ENCODE measurements at regions not wholly inside any gene's neighbourhood (a gene's known extent, or its start where the extent isn't known, plus 50 kb on each side); places are given as distances from the start of the nearest gene placed in this dataset.

DNA sequence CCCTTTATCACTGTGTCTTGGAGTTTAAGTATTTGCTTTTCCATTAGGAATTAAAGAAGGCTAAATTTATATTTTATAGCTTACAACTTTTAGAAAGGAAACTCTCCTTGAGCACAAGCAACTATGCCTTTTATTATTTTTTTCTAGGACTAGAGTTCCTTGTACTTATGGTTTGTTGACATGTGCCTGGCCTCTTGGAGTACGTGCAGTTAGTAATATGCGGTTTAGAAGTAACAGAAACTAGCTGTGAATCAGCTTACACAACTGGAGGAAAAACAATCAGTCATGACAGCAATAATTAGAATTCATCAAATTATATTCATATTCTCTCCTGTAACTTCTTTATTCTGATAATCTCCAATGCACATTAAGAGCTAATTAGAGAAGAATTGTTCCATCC lies 428.7 kb downstream of the AEBP2 start:
- DNase-seq (ENCODE audit: low read depth in 2 of 2) = no peak

DNA sequence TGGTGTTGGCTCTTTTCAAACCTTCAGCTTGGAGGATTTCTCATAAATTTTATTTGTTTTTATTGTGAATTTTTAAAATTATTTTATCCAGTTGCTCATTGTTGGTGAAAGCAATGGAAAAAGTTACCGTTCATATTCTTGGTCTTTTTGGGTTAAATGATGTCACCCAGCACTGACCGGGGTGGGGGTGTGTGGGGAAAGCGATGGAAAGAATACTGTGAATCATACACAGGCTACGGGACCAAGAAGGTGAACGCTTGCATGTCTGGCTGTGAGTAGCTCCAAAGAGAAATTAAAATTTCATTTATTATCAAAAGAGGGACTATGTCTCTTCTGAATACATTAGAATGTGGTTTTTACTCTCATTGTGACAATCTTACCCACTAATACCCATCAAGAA lies 430.1 kb downstream of the AEBP2 start:
- no peak for DNase-seq (ENCODE audit: low read depth in 2 of 2)

GRCh38 chr12:19872621-19873540 lies 433.6 kb downstream of the AEBP2 start:
- DNase-seq (ENCODE audit: low read depth in 2 of 2) = no peak

GRCh38 chr12:19880076-19880475 lies 440.8 kb downstream of the AEBP2 start:
- no peak for DNase-seq (ENCODE audit: low read depth in 2 of 2)

DNA sequence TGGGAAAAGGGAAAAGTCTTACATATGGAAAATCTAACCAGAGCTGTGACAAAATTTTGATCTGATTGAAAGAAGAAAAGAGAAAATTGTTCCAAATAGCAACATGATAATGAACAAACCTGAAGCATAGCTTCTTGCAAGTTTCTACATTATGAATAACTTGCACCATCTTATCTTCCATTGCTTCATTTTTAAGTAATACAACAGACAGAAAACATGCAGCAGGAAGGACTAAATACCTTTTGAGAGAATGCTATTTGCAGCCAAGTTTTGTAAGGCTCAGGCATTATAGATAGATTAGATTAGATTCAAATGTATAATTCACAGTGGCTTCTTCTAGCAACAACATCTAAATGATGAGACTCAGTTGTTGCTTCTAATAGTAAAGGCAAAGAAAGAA lies 441.4 kb downstream of the AEBP2 start:
- no peak for DNase-seq (ENCODE audit: low read depth in 2 of 2)

DNA sequence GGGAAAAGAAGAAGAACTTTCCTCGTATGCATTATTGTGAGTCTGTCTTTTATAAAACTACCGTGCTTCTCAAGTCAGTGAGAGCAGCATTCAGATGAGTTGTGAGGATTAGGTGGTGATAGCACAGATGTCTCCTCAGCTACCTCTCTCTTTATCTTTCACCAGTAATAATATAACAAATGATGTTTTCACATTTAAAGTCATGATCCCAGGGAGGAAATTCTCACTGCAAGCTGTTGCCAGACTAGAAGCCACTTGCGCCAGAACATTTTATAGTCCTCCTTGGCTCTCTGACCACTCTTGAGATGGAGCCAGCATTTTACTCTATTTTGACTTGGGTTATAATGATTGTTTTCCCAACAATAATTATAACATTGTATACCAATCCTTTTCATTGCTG lies 443.1 kb downstream of the AEBP2 start:
- DNase-seq (ENCODE audit: low read depth in 2 of 2) = no peak

DNA sequence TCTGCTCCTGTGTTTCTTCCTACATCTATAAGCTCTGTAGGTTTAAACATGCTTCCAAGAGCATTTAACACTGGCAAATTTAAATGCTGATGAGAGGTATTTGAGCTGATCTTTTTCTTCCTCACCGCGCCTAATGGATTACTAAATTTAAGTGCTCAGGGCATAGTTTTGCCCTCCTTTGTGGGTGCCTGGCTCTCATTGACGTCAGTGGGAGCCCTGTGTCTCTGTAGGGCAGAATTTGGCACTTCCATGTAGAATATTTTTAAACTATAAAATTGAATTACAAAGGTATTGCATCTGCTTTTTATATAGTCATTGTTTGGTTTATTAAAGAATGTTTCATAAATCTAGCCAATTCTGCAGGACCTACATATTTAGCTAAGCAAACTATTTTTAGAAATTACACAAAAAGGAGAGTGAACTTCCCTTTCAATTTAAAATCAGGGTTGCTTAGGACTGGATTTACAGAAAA lies 444.8 kb downstream of the AEBP2 start:
- no peak for DNase-seq (ENCODE audit: low read depth in 2 of 2)

GRCh38 chr12:19885093-19885812 lies 446.0 kb downstream of the AEBP2 start:
- no peak for DNase-seq (ENCODE audit: low read depth in 2 of 2)

DNA sequence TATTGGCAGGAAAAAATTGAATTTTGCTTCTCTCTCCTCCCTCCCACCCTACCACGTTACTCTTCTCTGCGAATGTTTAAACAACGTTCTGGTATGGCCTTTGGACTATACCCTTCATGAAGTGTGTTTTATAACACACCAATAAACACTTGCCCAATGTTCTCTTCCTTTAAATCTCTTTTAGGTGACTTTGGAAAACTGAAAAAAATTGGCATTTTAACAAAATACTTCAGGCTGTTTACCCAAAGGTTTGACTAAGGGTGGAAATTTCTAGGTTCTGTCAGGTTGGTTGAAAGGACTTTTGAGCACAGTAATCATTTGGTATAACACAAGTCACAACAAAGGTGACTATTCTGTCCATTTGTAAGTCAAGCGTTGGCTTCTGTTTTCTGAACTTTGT lies 446.8 kb downstream of the AEBP2 start:
- no peak for DNase-seq (ENCODE audit: low read depth in 2 of 2)

GRCh38 chr12:19886639-19887064 lies 447.4 kb downstream of the AEBP2 start:
- no peak for DNase-seq (ENCODE audit: low read depth in 2 of 2)

DNA sequence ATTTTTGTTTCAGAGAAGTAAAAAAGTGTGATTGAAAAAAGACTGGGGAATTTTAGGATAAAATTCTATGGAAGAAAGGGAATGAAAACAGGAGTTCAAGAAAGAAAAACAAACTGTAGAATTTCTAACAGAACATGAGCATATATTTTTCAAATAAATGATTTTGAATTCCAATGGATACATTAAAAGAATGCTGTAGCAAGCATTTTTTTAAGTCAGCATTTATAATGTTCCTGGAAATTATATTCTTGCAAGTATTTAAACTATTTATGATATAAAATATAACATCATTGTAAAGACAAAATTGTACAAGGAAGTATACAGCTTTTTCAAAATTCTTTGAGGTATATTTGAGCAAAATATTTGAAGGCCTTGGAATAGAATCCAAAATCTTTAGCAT lies 450.7 kb downstream of the AEBP2 start:
- DNase-seq (ENCODE audit: low read depth in 2 of 2) = no peak

GRCh38 chr12:19891936-19892591 lies 452.8 kb downstream of the AEBP2 start:
- no peak for DNase-seq (ENCODE audit: low read depth in 2 of 2)

DNA sequence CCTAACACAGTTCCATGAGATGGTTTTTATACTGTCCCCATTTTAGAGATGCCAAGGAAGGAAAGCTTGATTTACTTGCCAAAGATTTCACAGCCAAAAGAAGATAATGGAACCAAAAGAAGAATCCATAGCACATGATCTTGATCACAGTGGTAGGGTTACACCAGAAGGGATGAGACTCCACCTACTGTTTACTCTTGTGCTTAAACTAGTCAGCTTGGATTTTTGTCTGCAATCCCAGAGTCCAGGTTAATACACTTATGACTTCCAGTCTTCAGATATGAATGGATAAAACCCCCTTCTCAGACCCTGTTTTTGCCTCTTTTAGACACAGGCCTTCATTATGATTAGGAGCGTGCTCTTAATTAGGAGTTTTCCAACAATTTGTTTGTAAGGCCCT lies 454.2 kb downstream of the AEBP2 start:
- DNase-seq (ENCODE audit: low read depth in 2 of 2) = no peak

GRCh38 chr12:19894050-19894449 lies 454.8 kb downstream of the AEBP2 start:
- DNase-seq (ENCODE audit: low read depth in 2 of 2) = no peak

GRCh38 chr12:19894803-19895202 lies 455.5 kb downstream of the AEBP2 start:
- no peak for DNase-seq (ENCODE audit: low read depth in 2 of 2)

- no peak for DNase-seq (ENCODE audit: low read depth in 2 of 2)
These were observed 456.1 kb downstream of the AEBP2 start for GRCh38 chr12:19895246-19896020.

- DNase-seq (ENCODE audit: low read depth in 2 of 2) = no peak
These were observed 456.7 kb downstream of the AEBP2 start for GRCh38 chr12:19896041-19896440.

DNA sequence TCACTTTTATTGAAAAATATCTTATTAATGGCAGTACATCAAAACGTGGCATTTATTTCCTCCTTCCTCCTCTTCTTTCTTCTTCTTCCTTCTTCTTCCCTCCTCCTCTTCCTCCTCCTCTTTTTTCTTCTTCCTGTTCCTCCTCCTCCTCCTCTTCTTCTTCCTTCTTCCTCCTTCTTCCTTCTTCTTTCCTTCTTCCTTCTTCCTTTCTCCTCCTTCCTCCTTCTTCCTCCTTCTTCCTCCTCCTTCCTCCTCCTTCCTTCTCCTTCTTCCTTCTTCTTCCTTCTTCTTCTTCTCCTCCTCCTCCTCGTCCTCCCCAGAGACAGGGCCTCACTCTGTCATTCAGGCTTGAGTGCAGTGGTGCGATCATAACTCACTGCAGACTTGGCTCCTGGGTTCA lies 457.2 kb downstream of the AEBP2 start:
- no peak for DNase-seq (ENCODE audit: low read depth in 2 of 2)

GRCh38 chr12:19897900-19898408 lies 458.7 kb downstream of the AEBP2 start:
- DNase-seq (ENCODE audit: low read depth in 2 of 2) = no peak

DNA sequence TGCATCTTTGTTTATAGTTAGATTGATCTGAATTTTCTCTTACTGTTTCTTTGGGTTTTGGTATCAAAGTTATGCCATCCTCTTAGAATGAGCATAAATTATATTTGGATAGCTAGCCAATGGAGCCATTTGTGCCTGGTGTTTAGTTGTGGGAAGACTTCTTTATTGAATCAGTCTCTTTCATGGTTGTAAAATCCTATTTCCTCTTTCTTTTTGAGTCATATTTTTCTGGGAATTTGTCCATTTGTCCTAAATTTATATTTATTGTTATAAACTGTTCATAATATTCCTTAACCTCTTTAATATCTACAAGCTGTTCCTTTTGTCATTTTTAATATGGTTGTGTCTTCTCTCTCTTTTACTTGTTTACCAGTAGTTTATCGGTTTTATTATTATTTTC lies 462.5 kb downstream of the AEBP2 start:
- DNase-seq (ENCODE audit: low read depth in 2 of 2) = no peak

DNA sequence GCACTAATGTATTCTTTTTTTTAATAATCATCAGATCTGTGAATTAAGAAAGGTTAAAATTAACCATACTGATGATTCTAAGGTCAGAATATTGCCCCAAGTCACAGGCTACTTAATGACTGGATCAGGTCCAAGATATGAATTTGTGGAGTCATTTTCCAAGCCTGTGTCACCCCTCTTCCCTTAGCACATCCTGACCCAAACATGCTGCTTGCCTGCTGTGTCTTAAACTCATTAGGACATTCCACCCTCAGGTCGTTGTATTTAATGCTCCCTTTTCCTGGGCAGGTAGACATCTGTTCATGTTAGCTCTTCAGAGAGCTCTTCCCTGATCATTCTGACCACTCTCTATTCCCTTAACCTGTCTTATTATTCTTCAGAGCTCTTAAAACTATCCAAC lies 463.5 kb upstream of the PDE3A start:
- DNase-seq (ENCODE audit: low read depth in 2 of 2) = no peak
